Testis (tissue), 2 donors: ENCODE measurements at regions not wholly inside any gene's neighbourhood (a gene's known extent, or its start where the extent isn't known, plus 50 kb on each side); places are given as distances from the start of the nearest gene placed in this dataset.

Source experiments
- DNase-seq: peaks from one replicate; pipeline ENCODE4 v3.0.0-alpha.2; 2019
- H3K27ac ChIP-seq, 2 donors: fragments of 200-600 bp; sonication (generic); one replicate each; pipeline ENCODE4 v1.5.1; 2019
- H3K27me3 ChIP-seq: fragments of 200-600 bp; sonication (generic); one replicate; pipeline ENCODE4 v1.5.1; 2019
- H3K36me3 ChIP-seq: fragments of 200-600 bp; sonication (generic); one replicate; pipeline ENCODE4 v1.5.1; 2017; ENCODE audit warnings: low read depth; ENCODE audit errors: missing control alignments
- H3K4me1 ChIP-seq: fragments of 200-600 bp; sonication (generic); one replicate; pipeline ENCODE4 v1.5.1; 2019
- H3K4me3 ChIP-seq, 2 donors: fragments of 200-600 bp; sonication (generic); one replicate each; pipeline ENCODE4 v1.5.1; 2017 to 2019
- H3K9me3 ChIP-seq: fragments of 200-600 bp; sonication (generic); one replicate; pipeline ENCODE4 v1.5.1; 2017
- CTCF ChIP-seq, 3 experiments: fragments of 450-650 bp in 2 of 3; fragments of 200-600 bp in 1 of 3; sonication (generic) in 1 of 3; IDR thresholded peaks; one replicate each; pipeline ENCODE4 v1.5.1; 2016 to 2019; ENCODE audit warnings: antibody characterized with exemption in 3 of 3, mild to moderate bottlenecking in 2 of 3, moderate library complexity in 1 of 3
- POLR2A ChIP-seq: fragments of 450-650 bp; IDR thresholded peaks from one replicate; pipeline ENCODE4 v1.6.1; 2017; ENCODE audit warnings: antibody characterized with exemption, mild to moderate bottlenecking, moderate library complexity
- WGBS, 2 donors: methylation state at CpG; one replicate each; pipeline ENCODE4 v1.1.5; 2018; 5-methylcytosine and 5-hydroxymethylcytosine counted together
- intact Hi-C: fragments of 100-400 bp; cut with DNase I; formaldehyde crosslinking; loops from one replicate; pipeline ENCODE4 v1.15.1; 2023; ENCODE audit warnings: low total_unique reads

- H3K9me3 ChIP-seq = no peaks in the 10 kb centered on the region
- no peaks in the 10 kb centered on the region for H3K36me3 ChIP-seq
- TF ChIP-seq CTCF (IDR thresholded peaks at IDR 0.05) (no peak), POLR2A (no peak)
- no peak overlapping the region for H3K4me3 ChIP-seq
- H3K27me3 ChIP-seq = no peaks in the 10 kb centered on the region
- no peaks in the 10 kb centered on the region for H3K4me1 ChIP-seq
- H3K27ac ChIP-seq = no peak overlapping the region
- intact Hi-C loops = no loop called here
- no peak for DNase-seq
- WGBS, 2 donors = 74 to 88% methylated on average over 3 of the region's 3 CpGs
Measured at GRCh38 chr5:88093765-88094164, 174.9 kb downstream of the TMEM161B start.

- TF ChIP-seq CTCF (IDR thresholded peaks at IDR 0.05) (no peak), POLR2A (no peak)
- Histone ChIP-seq H3K4me1 (no peaks in the 10 kb centered on the region), H3K4me3 (no peak overlapping the region), H3K27ac (no peak overlapping the region), H3K9me3 (no peaks in the 10 kb centered on the region), H3K27me3 (no peaks in the 10 kb centered on the region), H3K36me3 (no peaks in the 10 kb centered on the region)
- intact Hi-C loops = no loop called here
- WGBS, 2 donors = 38 to 55% methylated on average over 4 of the region's 4 CpGs
- no peak for DNase-seq
Measured at GRCh38 chr5:88092958-88093605, 175.6 kb downstream of the TMEM161B start.

DNA sequence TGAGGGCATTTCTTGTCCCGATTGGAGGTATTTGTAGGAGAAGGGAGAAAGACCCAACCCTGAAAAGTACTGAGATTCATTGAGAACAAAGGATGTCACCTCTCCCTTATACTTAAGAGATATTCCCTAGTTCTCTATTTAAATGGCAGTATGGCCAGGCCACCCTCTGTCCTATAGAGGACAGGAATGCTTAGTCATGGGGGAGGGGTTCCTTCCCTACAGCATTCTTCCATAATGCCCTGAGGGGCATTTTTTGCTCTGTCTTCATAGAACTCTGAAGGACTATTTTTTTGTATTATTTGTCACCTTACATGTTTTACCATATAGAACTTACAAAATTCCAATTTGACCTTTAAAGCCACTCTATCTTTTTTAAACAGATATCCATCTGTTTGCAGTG, 176.3 kb downstream of the TMEM161B start:
- Histone ChIP-seq H3K4me1 (no peaks in the 10 kb centered on the region), H3K4me3 (no peak overlapping the region), H3K27me3 (no peaks in the 10 kb centered on the region), H3K36me3 (no peaks in the 10 kb centered on the region), H3K9me3 (no peaks in the 10 kb centered on the region), H3K27ac (no peak overlapping the region)
- TF ChIP-seq POLR2A (no peak), CTCF (IDR thresholded peaks at IDR 0.05) (no peak)
- WGBS, 2 donors = 42 to 45% methylated on average over 1 of the region's 1 CpG
- intact Hi-C loops = no loop called here
- no peak for DNase-seq

DNA sequence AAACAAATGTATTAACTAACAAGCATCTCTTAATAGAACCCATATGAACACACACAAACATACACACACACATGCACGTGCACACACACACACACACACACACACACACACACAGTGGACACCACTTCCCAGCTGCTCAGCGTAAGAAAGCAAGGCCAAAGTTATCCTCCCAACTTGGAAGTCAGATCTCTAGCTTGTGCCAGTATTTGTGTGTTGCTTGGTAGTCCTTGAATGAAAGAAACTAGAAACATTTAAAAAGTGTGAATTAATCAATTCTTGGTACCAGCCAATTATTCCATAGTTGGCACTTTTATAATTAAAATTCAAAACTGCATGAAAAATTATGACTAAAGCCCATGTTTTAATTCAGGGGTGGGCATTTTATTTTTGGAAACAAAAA, 178.1 kb downstream of the TMEM161B start:
- H3K36me3 ChIP-seq = no peaks in the 10 kb centered on the region
- intact Hi-C loops = no loop called here
- no peak overlapping the region for H3K4me3 ChIP-seq
- DNase-seq = no peak
- H3K27ac ChIP-seq = no peak overlapping the region
- H3K4me1 ChIP-seq = no peaks in the 10 kb centered on the region
- no peaks in the 10 kb centered on the region for H3K27me3 ChIP-seq
- TF ChIP-seq POLR2A (no peak), CTCF (IDR thresholded peaks at IDR 0.05) (no peak)
- WGBS, 2 donors = 74 to 78% methylated on average over 2 of the region's 2 CpGs
- no peaks in the 10 kb centered on the region for H3K9me3 ChIP-seq

- intact Hi-C loops = no loop called here
- H3K36me3 ChIP-seq = no peaks in the 10 kb centered on the region
- H3K27ac ChIP-seq = no peak overlapping the region
- 57 to 71% methylated on average over 4 to 7 of the region's 7 CpGs for WGBS, 2 donors
- no peak for TF ChIP-seq POLR2A
- TF ChIP-seq CTCF (IDR thresholded peaks at IDR 0.05) = no peak
- DNase-seq = no peak
- no peaks in the 10 kb centered on the region for H3K27me3 ChIP-seq
- H3K9me3 ChIP-seq = no peaks in the 10 kb centered on the region
- H3K4me3 ChIP-seq = no peak overlapping the region
- no peaks in the 10 kb centered on the region for H3K4me1 ChIP-seq
Measured at GRCh38 chr5:88089719-88090390, 178.8 kb downstream of the TMEM161B start.
